ENCODE measurements at regions not wholly inside any gene's neighbourhood (a gene's known extent, or its start where the extent isn't known, plus 50 kb on each side); places are given as distances from the start of the nearest gene placed in this dataset.

- DNase-seq (ENCODE audit: low read depth) = no peak
These were observed 125.7 kb downstream of the BARX1 start for GRCh38 chr9:93829271-93830011.

- DNase-seq (ENCODE audit: low read depth) = no peak
These were observed 126.6 kb downstream of the BARX1 start for GRCh38 chr9:93828331-93829097.

DNA sequence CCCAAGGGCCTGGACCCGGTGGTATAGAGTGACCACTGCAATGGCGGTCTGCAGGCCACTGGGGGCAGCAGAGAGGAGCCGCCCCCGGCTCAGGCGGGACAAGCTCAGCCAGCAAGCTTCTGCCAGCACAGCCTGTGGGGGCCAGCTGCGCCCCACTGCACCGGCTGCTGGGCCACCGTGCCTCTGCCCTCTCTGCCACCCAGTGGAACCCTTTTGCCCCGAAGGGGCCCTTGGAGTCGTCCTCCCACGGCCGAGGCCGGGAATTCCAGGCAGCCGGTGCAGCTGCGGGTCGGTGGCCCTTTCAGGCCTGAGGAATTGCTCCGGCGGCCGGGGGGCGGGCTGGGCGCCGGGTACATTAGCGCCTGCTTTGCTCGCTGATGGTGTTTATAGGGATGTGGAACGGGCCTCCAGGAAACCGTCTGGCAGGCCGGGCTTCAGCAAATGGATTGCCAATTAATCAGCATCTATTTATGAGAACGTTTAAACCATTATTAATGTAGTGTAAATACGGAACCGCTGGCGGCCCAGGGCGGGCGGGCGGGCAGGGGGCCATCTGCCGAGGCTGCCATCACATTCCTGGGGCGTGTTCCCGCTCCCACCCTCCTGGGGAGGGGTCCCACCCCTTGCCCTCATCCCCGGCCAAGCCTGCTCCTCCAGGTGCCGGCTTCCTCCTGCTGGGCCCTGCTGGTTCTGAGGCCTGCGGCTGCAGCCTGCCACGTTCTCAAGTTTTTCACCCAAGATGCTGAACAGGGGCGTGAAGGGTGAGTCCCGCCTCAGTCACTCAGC, 127.4 kb downstream of the BARX1 start:
- peak; percentile 40 for DNase-seq (ENCODE audit: low read depth)

DNA sequence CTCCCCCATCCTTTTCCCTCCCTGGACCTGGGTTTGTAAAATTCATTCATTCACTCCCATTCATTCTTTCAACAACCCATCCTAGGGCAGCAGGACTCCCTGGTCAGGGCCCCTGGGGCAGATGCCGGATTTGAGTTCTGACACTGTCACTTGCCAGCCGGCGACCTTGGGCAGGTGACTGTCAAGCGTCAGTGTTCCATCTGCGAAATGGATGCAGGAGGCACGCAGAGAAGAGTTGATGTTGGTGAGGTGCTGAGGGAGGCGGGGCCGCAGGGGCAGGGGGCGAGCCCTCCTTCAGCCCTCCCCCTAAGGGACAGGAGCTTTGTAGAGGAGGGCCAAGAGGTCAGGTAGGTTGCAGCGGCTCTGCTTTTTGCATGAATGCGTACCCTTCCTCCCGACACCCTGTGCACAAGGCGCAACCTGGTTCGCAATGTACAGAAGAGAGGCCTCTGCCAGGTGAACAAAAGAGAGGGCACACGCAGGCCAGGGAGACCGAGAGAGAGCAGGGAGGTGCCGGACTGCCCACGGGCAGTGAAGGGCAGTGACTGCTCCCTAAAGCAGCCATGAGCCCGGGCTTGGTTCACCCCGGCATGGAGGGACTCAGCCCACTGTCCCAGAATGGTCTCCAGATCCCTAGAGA, 128.1 kb downstream of the BARX1 start:
- DNase-seq (ENCODE audit: low read depth) = no peak

- DNase-seq (ENCODE audit: low read depth) = no peak
These were observed 128.9 kb downstream of the BARX1 start for GRCh38 chr9:93826209-93826608.

GRCh38 chr9:93825348-93826115, 129.6 kb downstream of the BARX1 start:
- no peak for DNase-seq (ENCODE audit: low read depth)

GRCh38 chr9:93824386-93825294, 130.5 kb downstream of the BARX1 start:
- no peak for DNase-seq (ENCODE audit: low read depth)

- no peak for DNase-seq (ENCODE audit: low read depth)
These were observed 131.7 kb downstream of the BARX1 start for GRCh38 chr9:93823245-93824072.

DNA sequence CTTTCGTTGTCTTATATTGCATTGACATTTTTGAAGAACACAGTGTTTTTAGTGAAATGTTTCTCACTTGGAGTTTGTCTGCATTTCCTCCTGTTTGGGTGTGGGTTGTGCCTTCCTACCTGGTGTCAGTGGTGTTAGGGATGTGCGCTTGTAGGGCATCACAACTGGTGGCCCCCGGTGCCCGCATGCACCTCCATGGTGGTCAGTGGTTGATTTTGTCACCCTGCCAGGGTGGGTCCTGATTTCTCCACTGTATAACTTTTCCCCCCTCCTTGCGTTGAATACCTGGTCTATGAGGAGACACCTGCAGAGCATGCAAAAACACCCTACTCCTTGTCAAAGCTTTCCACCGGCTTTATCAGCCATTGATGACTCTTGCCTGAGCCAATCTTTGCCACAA, 132.9 kb downstream of the BARX1 start:
- DNase-seq (ENCODE audit: low read depth) = no peak

GRCh38 chr9:93821307-93821703, 133.8 kb downstream of the BARX1 start:
- DNase-seq (ENCODE audit: low read depth) = no peak

DNA sequence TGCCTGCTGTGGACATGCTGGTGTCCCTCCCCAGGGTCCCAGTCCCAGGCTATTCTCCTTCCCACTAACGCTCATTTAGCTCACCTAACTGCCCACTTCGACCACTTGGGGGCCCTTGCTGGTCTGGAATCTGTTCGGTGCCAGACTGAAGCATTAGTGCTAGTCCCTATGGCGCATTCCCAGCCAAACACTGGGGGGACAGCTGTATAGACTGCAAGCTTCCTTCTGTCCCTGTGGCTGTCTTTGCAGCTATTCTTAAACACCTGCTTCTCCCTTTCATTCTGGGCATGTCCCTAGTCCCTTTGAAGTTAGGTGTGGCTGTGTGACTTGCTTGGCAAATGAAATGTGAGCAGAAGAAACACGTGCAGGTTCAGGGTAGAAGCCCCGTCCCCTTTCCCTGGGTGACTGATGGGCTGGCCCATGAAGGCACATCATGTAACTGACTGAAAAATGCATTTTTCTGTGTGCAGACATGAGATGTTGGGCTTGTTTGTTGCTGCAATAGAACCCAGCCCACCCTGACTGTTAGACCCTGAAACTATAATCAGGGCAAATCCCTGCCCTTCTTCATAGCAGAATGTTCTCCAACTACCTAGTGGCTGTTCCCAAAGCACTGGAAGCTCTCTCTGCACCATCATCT, 134.4 kb downstream of the BARX1 start:
- DNase-seq (ENCODE audit: low read depth) = no peak

GRCh38 chr9:93819905-93820304, 135.2 kb downstream of the BARX1 start:
- no peak for DNase-seq (ENCODE audit: low read depth)

- no peak for DNase-seq (ENCODE audit: low read depth)
These were observed 136.2 kb downstream of the BARX1 start for GRCh38 chr9:93818827-93819472.

DNA sequence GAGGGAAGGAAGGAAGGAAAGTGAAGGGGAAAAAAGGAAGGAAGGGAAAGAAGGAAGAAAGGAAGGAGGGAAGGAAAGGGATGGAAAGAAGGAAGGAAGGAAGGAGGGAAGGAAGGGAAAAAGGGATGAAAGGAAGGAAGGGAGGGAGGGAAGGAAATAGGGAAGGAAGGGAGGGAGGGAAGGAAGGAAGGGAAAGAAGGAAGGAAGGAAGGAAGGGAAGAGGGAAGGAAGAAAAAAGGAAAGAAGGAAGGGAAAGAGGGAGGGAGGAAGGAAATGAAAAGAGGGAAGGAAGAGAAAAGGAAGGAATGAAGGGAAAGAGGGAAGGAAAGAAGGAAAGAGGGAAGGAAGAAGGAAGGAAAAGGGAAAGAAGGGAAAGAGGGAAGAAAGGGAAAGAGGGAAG, 136.9 kb downstream of the BARX1 start:
- no peak for DNase-seq (ENCODE audit: low read depth)

DNA sequence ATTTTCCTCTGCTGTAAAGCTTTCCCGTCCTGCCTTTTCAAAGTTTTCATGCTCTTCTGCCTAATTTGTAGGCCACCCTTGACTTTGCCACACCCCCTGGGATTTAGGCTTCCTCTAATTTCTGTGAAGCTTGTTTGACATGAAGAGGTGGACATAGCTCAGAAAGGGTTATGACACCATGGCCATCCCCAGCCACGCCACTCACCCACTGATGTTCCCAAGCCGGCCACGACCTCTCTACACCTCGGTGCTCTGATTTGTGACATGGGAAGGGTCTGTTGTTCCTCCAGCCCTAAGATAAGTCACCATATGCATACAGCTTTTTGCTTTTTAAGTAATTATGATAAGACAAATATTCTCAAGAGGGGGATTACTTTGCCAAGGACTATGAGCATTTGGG, 139.5 kb downstream of the BARX1 start:
- no peak for DNase-seq (ENCODE audit: low read depth)

GRCh38 chr9:93815135-93815534, 140.0 kb downstream of the BARX1 start:
- no peak for DNase-seq (ENCODE audit: low read depth)

- no peak for DNase-seq (ENCODE audit: low read depth)
These were observed 140.8 kb downstream of the BARX1 start for GRCh38 chr9:93814077-93814956.

Measured in fibroblast of gingiva (primary cell).